ENCODE measurements at regions not wholly inside any gene's neighbourhood (a gene's known extent, or its start where the extent isn't known, plus 50 kb on each side); places are given as distances from the start of the nearest gene placed in this dataset.

DNA sequence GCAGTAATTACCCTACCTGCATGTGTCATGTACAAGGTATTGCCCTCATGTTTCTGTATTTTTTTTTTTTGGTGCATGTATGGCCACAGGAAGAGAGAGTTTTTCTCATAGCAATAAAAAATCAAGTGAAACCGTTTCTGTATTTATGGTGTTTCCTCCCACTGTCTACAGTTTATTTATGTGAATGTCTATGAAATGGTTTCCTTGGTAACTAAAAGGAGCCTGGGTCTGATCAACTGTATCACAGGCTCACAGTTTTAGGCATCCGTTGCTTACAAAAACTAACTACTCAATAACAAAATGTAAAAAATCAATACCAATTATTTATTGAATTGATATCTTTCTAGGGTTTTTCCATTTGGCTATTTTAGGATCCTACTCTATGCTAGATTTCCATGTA, 464.4 kb downstream of the TAF11L14 start:
- H3K27me3 ChIP-seq: no peaks in the 10 kb centered on the region
- H3K9me3 ChIP-seq (ENCODE audit: low read depth): no peaks in the 10 kb centered on the region
- no peak for TF ChIP-seq CTCF (IDR thresholded peaks at IDR 0.05; ENCODE audit: low read depth, low read length)
- no peak overlapping the region for H3K4me3 ChIP-seq
- no peak overlapping the region for H3K27ac ChIP-seq
- no peaks in the 10 kb centered on the region for H3K36me3 ChIP-seq
- no peaks in the 10 kb centered on the region for H3K4me1 ChIP-seq (ENCODE audit: low read depth)
- no peak for DNase-seq (ENCODE audit: low read depth in 1 of 2, low spot score in 1 of 2)

DNA sequence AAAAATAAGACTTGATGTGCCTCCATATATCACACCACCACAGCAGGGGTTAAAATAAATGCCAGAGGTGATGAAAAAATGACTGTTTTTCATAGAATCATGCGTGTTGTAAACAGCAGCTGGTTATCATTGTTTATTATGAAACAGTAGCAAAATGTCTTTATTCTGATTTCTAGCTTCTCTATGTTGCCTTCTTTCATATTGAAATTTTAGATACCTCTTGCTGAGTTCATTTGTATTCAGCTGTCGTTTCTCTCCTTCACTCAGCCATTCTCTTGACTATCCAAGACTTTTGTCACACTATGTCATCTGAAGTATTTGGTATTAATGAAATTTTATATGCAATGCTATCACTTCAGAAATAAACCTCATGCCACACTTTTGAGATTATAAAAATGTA, 465.0 kb downstream of the TAF11L14 start:
- no peak for TF ChIP-seq CTCF (IDR thresholded peaks at IDR 0.05; ENCODE audit: low read depth, low read length)
- H3K36me3 ChIP-seq: no peaks in the 10 kb centered on the region
- H3K9me3 ChIP-seq (ENCODE audit: low read depth): no peaks in the 10 kb centered on the region
- H3K27ac ChIP-seq: no peak overlapping the region
- DNase-seq (ENCODE audit: low read depth in 1 of 2, low spot score in 1 of 2): no peak
- no peaks in the 10 kb centered on the region for H3K27me3 ChIP-seq
- no peaks in the 10 kb centered on the region for H3K4me1 ChIP-seq (ENCODE audit: low read depth)
- H3K4me3 ChIP-seq: no peak overlapping the region

DNA sequence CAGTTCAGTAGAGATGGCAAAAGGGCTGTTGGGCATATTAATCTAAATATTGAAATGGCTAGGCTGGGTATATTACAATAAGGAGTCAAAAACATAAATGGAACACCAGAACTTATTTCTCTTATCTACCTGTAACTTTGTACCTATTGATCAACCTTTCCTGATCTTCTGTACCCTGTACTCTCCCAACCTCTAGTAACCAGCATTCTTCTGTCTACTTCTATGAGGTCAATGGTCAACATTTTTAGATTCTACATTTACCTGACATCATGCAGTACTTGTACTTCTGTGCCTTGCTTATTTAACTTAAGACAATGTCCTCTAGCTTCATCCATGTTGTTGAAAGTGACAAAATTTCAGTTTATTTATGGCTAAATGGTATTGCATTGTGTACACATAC, 467.3 kb downstream of the TAF11L14 start:
- TF ChIP-seq CTCF (IDR thresholded peaks at IDR 0.05; ENCODE audit: low read depth, low read length): no peak
- no peaks in the 10 kb centered on the region for H3K9me3 ChIP-seq (ENCODE audit: low read depth)
- H3K4me1 ChIP-seq (ENCODE audit: low read depth): no peaks in the 10 kb centered on the region
- H3K36me3 ChIP-seq: no peaks in the 10 kb centered on the region
- H3K27me3 ChIP-seq: no peaks in the 10 kb centered on the region
- no peak overlapping the region for H3K27ac ChIP-seq
- no peak for DNase-seq (ENCODE audit: low read depth in 1 of 2, low spot score in 1 of 2)
- no peak overlapping the region for H3K4me3 ChIP-seq

DNA sequence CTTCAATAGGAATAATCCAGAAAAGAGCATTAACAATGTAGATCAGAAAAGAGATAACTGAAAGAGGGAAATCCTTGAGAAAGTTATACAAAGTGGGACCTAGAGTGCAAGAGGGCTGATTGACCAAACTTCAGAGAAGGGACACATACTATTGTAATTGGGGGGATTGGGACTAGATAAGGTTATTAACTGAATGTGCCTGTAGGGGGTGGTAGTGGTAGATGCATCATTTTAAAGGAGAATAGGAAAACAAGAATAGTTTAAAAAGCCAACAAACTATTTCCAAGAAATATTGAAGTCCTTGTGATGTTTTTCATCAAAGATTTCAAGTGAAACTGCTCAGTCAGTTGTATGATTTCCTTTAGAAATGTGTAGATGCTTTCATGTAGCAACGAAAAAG, 468.5 kb downstream of the TAF11L14 start:
- Histone ChIP-seq H3K27me3 (no peaks in the 10 kb centered on the region), H3K4me3 (no peak overlapping the region), H3K36me3 (no peaks in the 10 kb centered on the region), H3K4me1 (ENCODE audit: low read depth) (no peaks in the 10 kb centered on the region), H3K9me3 (ENCODE audit: low read depth) (no peaks in the 10 kb centered on the region), H3K27ac (no peak overlapping the region)
- DNase-seq (ENCODE audit: low read depth in 1 of 2, low spot score in 1 of 2): no peak
- TF ChIP-seq CTCF (IDR thresholded peaks at IDR 0.05; ENCODE audit: low read depth, low read length): no peak

DNA sequence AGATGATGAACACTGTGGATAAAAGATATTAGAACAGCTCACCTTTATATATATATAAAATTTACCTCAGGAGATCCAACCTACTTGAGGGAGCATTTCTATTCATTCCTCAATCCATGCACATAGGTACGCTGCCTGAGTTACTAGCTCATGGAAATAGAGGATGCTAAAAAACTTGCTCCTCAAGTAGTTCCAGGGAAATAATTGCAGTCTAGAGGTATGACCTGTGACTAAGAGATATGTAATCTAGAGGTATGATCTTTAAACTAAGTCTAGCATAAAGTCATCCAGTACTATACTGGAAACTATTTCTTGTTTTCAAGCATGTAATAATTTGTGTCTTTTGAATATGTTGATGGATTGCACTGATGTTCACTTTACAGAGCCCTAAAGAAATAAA, 471.2 kb downstream of the TAF11L14 start:
- no peaks in the 10 kb centered on the region for H3K27me3 ChIP-seq
- no peak overlapping the region for H3K4me3 ChIP-seq
- no peaks in the 10 kb centered on the region for H3K4me1 ChIP-seq (ENCODE audit: low read depth)
- H3K9me3 ChIP-seq (ENCODE audit: low read depth): no peaks in the 10 kb centered on the region
- no peak for DNase-seq (ENCODE audit: low read depth in 1 of 2, low spot score in 1 of 2)
- no peak for TF ChIP-seq CTCF (IDR thresholded peaks at IDR 0.05; ENCODE audit: low read depth, low read length)
- H3K27ac ChIP-seq: no peak overlapping the region
- H3K36me3 ChIP-seq: no peaks in the 10 kb centered on the region

DNA sequence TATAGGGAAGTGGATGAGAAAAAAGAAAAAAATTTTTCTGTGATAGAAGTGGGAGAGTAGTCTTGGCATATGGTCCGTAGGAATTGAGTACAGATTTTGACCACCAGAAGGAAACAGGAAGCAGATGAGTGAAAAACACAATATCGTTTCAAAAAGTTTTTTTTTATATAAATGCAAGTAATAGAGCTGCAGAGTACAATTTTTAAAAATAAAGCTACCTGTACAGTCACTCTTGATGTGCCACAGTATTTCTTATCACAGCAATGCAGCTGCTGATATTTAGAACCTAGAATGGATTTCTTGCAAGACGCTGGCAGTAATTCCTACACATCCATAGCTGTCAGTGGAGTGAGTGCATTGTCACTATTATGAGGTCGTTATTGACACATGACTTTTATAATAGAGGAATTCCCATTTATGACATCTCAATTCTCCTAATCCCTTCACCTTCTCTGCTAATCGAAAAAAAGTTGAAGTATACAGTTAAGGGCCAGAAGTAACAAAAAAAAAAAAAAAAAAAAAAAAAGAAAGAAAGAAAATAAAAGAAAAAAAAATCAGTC, 477.7 kb downstream of the TAF11L14 start:
- DNase-seq (ENCODE audit: low read depth in 1 of 2, low spot score in 1 of 2): no peak
- H3K4me3 ChIP-seq: no peak overlapping the region
- H3K4me1 ChIP-seq (ENCODE audit: low read depth): no peaks in the 10 kb centered on the region
- H3K9me3 ChIP-seq (ENCODE audit: low read depth): no peaks in the 10 kb centered on the region
- no peaks in the 10 kb centered on the region for H3K27me3 ChIP-seq
- TF ChIP-seq CTCF (IDR thresholded peaks at IDR 0.05; ENCODE audit: low read depth, low read length): no peak
- H3K27ac ChIP-seq: no peak overlapping the region
- no peaks in the 10 kb centered on the region for H3K36me3 ChIP-seq

Measured in cardiac muscle cell (in vitro differentiated cells and primary cell).